ENCODE measurements at regions not wholly inside any gene's neighbourhood (a gene's known extent, or its start where the extent isn't known, plus 50 kb on each side); places are given as distances from the start of the nearest gene placed in this dataset.

DNA sequence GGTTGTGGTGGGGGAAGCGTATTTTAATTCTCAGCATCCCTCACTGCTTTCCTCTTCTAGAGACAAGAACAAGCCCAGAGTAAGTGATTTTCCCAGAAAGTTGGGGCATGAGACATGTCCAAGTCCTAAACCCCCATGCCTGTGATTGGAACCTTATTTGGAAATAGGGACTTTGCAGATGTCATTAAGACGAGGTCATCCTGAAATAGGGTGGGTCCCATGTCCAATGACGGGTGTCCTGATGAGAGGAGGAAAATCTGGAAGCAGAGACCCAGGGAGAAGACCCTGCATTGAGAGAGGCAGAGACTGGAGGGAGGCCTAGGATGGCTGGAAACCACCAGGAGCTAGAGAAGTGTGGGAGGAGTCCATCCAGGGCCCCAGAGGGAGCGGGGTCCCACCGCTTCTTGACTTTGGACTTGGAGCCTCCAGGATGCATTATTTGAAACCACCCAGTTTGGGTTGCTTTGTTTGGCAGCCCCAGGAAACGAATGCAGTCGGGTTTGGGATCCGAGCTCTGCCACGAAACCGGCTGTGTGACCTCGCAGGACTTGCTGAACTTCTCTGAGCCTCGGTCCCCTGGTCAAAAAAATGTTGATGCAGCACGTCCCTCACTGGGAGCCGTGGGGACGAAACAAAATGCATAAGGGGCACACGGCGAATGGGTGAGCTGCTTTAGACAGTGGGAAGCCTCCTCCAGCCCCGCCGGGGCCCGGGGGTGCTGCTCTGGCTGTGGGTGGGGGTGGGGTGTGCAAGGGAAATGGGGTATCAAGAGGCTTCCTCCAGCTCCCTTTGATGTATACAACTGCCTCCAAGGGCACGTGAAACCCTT is 113.9 kb downstream of the CPZ start:
- no peak for FAIRE-seq
- no TSS peak for BruUV-seq (replicated peaks)
- WGBS (ENCODE audit: insufficient coverage, insufficient replicate concordance, low lambda C conversion rate, missing lambda C conversion rate): 10% methylated on average over 21 of the region's 21 CpGs
- ChIA-PET POLR2A (no interaction called here), CTCF (no interaction called here), SMC1A (ENCODE audit: uncharacterized antibody, unreplicated experiment) (no interaction called here), RAD21 (ENCODE audit: unreplicated experiment) (no interaction called here)
- DNase-seq (ENCODE audit: low read depth, low spot score): no peak
- ATAC-seq: no peak
- intact Hi-C loops (cut with micrococcal nuclease; ENCODE audit: unreplicated experiment): no loop called here
- Histone ChIP-seq H3K4me1 (ENCODE audit: control insufficient read depth, insufficient read depth, low read length) (no peaks in the 10 kb centered on the region), H3K9me3 (replicated peaks; ENCODE audit: control insufficient read depth, insufficient read depth, low read length) (no peaks in the 10 kb centered on the region; the same call in 2 of the 3 replicates), H3K9ac (ENCODE audit: control insufficient read depth, insufficient read depth, low read length) (no peak overlapping the region), H3K27ac (ENCODE audit: control insufficient read depth, insufficient read depth) (no peak overlapping the region), H3K36me3 (ENCODE audit: control insufficient read depth in 2 of 2, insufficient read depth in 2 of 2, low read length in 1 of 2) (no peaks in the 10 kb centered on the region), H4K20me1 (ENCODE audit: control insufficient read depth, insufficient read depth) (no peaks in the 10 kb centered on the region), H3K79me2 (ENCODE audit: control insufficient read depth, insufficient read depth, low read length) (no peaks in the 10 kb centered on the region), H3K4me3 (no peak overlapping the region), H3K4me2 (ENCODE audit: control insufficient read depth, insufficient read depth) (no peak overlapping the region), H3K27me3 (replicated peaks in 1 of 2; ENCODE audit: control insufficient read depth in 2 of 2, insufficient read depth in 2 of 2, low read length in 1 of 2) (no peaks in the 10 kb centered on the region; a peak in 1 of 4 replicates), H2AFZ (ENCODE audit: control insufficient read depth, low read depth, low read length) (no peak overlapping the region)
- in situ Hi-C loops (cut with MboI): no loop called here
- TF ChIP-seq RFX5 (IDR thresholded peaks at IDR 0.05; ENCODE audit: low read depth, low read length) (no peak), ATF7 (IDR thresholded peaks at IDR 0.05; ENCODE audit: low read depth) (no peak), MEF2A (IDR thresholded peaks at IDR 0.05; ENCODE audit: insufficient read depth, low read depth, low read length) (no peak)

DNA sequence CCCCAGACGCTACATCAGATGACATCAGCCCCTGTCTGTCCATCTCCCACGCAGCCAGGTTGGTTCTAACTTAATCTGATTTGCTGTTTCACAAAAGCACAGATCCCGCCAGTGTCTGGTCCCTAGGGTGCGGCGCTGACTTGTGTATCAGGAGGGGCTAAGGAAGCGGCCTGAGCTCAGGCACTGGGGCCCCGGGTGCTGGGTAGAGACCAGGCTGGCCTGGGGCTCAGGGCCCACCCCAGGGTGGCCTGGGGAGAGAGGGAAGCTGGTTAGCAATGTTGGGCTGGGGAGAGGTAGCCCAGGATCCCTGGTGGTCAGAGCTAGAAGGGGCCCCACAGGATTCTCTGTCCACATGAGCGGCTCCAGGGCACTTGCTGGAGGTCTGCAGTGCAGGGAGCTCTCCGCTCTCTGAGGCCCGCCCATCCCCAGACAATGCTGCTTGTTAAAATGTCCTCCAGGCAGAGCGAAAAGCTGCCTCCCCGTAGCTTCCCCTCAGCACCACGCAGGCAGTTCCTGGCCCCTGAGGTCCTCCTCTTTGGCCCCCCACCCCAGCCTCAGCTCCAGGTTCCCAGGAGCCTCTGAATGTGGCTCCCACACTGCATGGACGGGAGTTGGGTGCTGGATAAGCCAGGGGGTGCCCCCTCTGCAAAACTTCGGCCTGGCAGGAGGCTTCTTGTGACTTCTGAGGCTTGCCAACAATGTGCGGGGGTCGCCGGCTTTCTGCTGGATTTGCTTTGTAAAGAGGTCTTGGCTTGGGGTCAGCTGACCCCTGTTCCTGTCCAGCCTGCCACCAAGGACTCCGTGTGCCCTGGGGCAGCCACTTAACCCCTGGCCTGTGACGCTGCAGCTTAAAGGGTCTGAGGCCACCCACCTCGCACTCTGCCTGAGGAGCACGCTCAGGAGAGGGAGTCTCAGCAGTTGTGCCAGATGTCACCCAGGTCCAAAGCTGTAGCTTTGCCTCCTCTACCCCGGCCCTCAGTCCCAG is 112.9 kb downstream of the CPZ start:
- Histone ChIP-seq H4K20me1 (ENCODE audit: control insufficient read depth, insufficient read depth) (no peaks in the 10 kb centered on the region), H3K4me1 (ENCODE audit: control insufficient read depth, insufficient read depth, low read length) (no peaks in the 10 kb centered on the region), H3K27ac (ENCODE audit: control insufficient read depth, insufficient read depth) (no peak overlapping the region), H3K4me2 (ENCODE audit: control insufficient read depth, insufficient read depth) (no peak overlapping the region), H3K36me3 (ENCODE audit: control insufficient read depth in 2 of 2, insufficient read depth in 2 of 2, low read length in 1 of 2) (no peaks in the 10 kb centered on the region), H3K79me2 (ENCODE audit: control insufficient read depth, insufficient read depth, low read length) (no peaks in the 10 kb centered on the region), H3K9me3 (replicated peaks; ENCODE audit: control insufficient read depth, insufficient read depth, low read length) (no peaks in the 10 kb centered on the region; the same call in 2 of the 3 replicates), H3K9ac (ENCODE audit: control insufficient read depth, insufficient read depth, low read length) (no peak overlapping the region), H3K4me3 (no peak overlapping the region), H2AFZ (ENCODE audit: control insufficient read depth, low read depth, low read length) (no peak overlapping the region), H3K27me3 (replicated peaks in 1 of 2; ENCODE audit: control insufficient read depth in 2 of 2, insufficient read depth in 2 of 2, low read length in 1 of 2) (no peaks in the 10 kb centered on the region; a peak in 1 of 4 replicates)
- in situ Hi-C loops (cut with MboI): no loop called here
- DNase-seq (ENCODE audit: low read depth, low spot score) (no peak), ATAC-seq (no peak), FAIRE-seq (no peak)
- ChIA-PET RAD21 (ENCODE audit: unreplicated experiment) (no interaction called here), POLR2A (no interaction called here), CTCF (no interaction called here), SMC1A (ENCODE audit: uncharacterized antibody, unreplicated experiment) (no interaction called here)
- WGBS (ENCODE audit: insufficient coverage, insufficient replicate concordance, low lambda C conversion rate, missing lambda C conversion rate): 23% methylated on average over 18 of the region's 23 CpGs
- no peak for TF ChIP-seq TCF12 (IDR thresholded peaks at IDR 0.05; ENCODE audit: low read depth, low read length)
- no peak for TF ChIP-seq BACH1 (IDR thresholded peaks at IDR 0.05; ENCODE audit: borderline replicate concordance)
- BruUV-seq (replicated peaks): no TSS peak
- intact Hi-C loops (cut with micrococcal nuclease; ENCODE audit: unreplicated experiment): no loop called here
